ENCODE measurements at regions not wholly inside any gene's neighbourhood (a gene's known extent, or its start where the extent isn't known, plus 50 kb on each side); places are given as distances from the start of the nearest gene placed in this dataset.

DNA sequence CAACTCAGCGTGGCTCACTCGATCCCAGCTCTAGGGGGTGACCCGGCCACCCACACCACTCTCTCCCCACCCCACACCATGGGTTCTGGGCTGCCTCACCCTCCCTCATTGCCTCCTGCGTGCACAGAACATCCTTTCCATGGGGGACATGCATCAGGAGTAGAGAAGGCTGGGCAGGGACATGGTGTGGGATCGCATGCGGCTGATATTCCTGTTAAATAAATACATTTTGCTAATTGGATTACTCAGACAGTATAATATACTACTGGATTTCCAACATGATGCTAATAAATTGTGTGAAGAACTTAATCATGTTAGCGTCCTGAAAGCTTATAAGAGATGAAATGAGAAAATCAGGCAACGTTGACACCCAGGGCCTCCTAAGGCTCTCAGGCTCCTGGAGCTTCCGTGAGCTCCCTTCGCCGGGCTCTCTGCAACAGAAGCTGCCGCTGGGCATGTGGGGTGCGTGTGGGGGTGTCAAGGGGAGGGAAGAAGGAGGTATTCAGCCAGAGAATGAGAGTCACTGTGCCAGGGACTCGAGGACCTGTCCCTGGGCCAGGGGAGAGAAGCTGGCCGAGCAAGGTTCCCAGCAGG lies 173.1 kb upstream of the TNRC6C start:
- no peaks in the 10 kb centered on the region for H3K36me3 Mint-ChIP-seq (ENCODE audit: low read depth)
- CTCF ChIA-PET, result no interaction called here
- H3K27me3 Mint-ChIP-seq, result peaks cover 37% of the 10 kb centered on the region
- TF ChIP-seq, protein P1, sequence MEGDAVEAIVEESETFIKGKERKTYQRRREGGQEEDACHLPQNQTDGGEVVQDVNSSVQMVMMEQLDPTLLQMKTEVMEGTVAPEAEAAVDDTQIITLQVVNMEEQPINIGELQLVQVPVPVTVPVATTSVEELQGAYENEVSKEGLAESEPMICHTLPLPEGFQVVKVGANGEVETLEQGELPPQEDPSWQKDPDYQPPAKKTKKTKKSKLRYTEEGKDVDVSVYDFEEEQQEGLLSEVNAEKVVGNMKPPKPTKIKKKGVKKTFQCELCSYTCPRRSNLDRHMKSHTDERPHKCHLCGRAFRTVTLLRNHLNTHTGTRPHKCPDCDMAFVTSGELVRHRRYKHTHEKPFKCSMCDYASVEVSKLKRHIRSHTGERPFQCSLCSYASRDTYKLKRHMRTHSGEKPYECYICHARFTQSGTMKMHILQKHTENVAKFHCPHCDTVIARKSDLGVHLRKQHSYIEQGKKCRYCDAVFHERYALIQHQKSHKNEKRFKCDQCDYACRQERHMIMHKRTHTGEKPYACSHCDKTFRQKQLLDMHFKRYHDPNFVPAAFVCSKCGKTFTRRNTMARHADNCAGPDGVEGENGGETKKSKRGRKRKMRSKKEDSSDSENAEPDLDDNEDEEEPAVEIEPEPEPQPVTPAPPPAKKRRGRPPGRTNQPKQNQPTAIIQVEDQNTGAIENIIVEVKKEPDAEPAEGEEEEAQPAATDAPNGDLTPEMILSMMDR (IDR thresholded peaks at IDR 0.05), result no peak
- no peak for DNase-seq
- H3K4me1 Mint-ChIP-seq, result peaks cover 4% of the 10 kb centered on the region
- POLR2A ChIA-PET, result no interaction called here
- intact Hi-C loops (cut with micrococcal nuclease), result no loop called here
- ATAC-seq (ENCODE audit: low read depth), result no peak
- H3K4me3 Mint-ChIP-seq, result no peak overlapping the region
- no peaks in the 10 kb centered on the region for H3K9me3 Mint-ChIP-seq
- no peak overlapping the region for H3K27ac Mint-ChIP-seq

DNA sequence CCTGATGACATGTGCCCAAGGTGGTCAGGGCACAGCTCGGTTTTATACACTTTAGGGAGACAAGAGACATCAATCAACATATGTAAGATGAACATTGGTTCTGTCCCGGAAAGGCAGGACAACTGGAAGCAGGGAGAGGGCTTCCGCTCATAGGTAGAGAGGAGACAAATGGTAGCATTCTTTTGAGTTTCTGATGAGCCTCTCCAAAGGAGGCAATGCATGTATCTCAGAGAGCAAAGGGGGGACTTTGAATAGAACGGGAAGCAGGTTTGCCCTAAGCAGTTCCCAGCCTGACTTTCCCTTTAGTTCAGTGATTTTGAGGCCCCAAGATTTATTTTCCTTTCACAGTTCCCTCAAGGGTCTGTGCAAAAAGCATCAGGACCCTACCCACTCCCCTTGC lies 172.4 kb upstream of the TNRC6C start:
- H3K36me3 Mint-ChIP-seq (ENCODE audit: low read depth), result no peaks in the 10 kb centered on the region
- no peaks in the 10 kb centered on the region for H3K9me3 Mint-ChIP-seq
- H3K4me3 Mint-ChIP-seq, result no peak overlapping the region
- CTCF ChIA-PET, result no interaction called here
- intact Hi-C loops (cut with micrococcal nuclease), result no loop called here
- TF ChIP-seq, protein P1 (IDR thresholded peaks at IDR 0.05), result no peak
- peaks cover 37% of the 10 kb centered on the region for H3K27me3 Mint-ChIP-seq
- no peak for DNase-seq
- H3K27ac Mint-ChIP-seq, result no peak overlapping the region
- POLR2A ChIA-PET, result no interaction called here
- no peak for ATAC-seq (ENCODE audit: low read depth)
- H3K4me1 Mint-ChIP-seq, result peaks cover 4% of the 10 kb centered on the region

DNA sequence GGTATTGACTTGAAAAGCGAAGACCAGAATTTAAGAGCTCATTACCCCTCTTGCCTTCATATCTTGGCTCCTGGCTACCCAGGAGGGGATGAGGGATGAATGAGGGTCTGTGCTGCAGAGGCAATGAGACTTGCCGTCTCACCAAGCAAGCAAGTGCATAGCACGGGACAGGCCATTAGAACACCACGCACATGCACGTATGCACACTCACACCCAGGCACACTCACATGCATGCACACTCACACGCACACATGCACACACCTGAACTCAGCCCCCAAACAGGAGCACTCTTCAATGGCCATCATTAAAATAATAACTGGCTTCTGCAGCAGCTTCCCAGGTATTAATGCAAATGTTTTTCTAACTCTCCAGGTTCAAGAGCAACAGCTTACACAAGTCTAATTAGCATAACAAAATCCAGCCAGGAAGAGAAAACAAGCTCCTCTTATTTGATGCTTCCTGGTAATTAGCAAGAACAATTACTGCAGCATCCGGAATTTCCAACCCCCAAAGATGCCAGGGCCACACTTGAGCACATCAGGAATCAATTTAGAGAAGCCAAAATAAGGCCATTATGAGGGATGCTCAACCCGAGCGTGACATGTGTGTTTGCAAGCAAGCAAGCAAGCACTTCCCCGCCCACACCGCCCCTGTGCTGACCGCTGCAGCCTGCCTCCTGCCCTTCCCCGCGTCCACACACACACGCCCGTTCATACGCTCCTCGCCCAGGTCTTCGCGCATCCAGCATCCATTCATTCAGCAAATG lies 171.6 kb upstream of the TNRC6C start:
- Mint-ChIP-seq H3K27me3 (peaks cover 35% of the 10 kb centered on the region), H3K36me3 (ENCODE audit: low read depth) (no peaks in the 10 kb centered on the region), H3K27ac (no peak overlapping the region), H3K4me1 (peaks cover 4% of the 10 kb centered on the region), H3K4me3 (no peak overlapping the region), H3K9me3 (no peaks in the 10 kb centered on the region)
- ATAC-seq (ENCODE audit: low read depth) (no peak), DNase-seq (no peak)
- ChIA-PET CTCF (no interaction called here), POLR2A (interaction anchor here (0.5 kb wide), 1 partner anchor 147 kb away, joined by 3 read pairs; no protein-coding TSS in a partner anchor)
- TF ChIP-seq, protein P1 (IDR thresholded peaks at IDR 0.05), result no peak
- intact Hi-C loops (cut with micrococcal nuclease), result no loop called here

DNA sequence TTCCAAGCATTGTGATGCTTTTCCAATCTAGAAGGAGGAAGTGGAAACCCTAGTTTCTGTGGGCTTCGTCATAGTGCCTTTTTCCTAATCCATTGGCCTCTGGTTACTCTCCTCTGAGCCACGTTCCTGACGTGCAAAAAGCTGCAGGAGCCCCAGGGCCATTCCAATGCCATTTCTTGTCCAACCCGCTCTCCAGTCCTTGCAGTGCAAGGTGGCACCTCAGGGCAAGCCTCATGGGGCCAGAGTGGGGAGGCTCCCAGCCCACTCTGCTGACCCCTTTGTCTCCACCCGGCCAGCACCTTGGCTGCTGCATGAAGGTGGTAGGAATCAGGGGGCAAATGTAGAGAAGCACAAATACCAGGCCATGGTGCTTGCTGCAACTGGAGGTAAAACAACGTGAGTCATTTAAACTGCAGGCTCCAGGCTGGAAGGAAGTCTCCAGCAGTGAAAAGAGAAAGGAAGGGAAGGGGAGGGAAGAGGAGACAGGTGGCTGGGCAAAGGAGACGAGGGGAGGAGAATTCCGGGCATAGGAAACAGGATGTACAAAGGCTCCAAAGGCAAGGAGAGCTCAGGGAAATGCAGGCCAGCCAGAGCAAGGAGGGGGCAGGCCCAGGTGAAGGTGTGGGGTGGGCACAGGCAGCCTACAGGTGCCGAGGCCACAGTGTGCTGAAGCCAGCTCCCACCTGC lies 168.2 kb upstream of the TNRC6C start:
- DNase-seq (no peak), ATAC-seq (ENCODE audit: low read depth) (no peak)
- ChIA-PET POLR2A (no interaction called here), CTCF (no interaction called here)
- Mint-ChIP-seq H3K36me3 (ENCODE audit: low read depth) (no peaks in the 10 kb centered on the region), H3K9me3 (no peaks in the 10 kb centered on the region), H3K4me1 (no peaks in the 10 kb centered on the region), H3K4me3 (no peak overlapping the region), H3K27me3 (peaks cover 42% of the 10 kb centered on the region), H3K27ac (no peak overlapping the region)
- intact Hi-C loops (cut with micrococcal nuclease), result loop anchor here (10.0 kb wide), 1 partner anchor 75 kb away; no protein-coding TSS in a partner anchor
- TF ChIP-seq, protein P1 (IDR thresholded peaks at IDR 0.05), result no peak

DNA sequence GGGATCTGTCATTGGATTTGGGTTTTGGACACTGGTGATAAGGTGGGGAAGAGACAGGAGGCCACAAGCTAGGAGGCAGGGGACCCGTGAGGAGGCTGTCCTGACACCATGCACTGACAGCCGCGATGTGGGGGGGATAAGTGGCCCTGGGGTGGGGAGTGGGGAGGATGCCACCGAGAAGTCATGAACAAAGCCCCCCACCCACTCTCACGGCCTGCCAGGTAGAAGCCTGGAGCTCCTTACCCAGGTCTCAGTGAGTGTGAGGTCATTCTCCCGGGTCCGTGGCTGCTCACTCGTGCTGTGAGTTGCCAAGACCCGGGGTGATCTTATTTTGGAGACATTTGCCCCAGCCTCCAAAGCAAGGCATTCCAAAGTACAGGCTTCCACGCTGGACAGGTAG lies 165.9 kb upstream of the TNRC6C start:
- no peaks in the 10 kb centered on the region for H3K9me3 Mint-ChIP-seq
- intact Hi-C loops (cut with micrococcal nuclease), result loop anchor here (10.0 kb wide), 1 partner anchor 72 kb away; no protein-coding TSS in a partner anchor
- ChIA-PET CTCF (no interaction called here), POLR2A (no interaction called here)
- ATAC-seq (ENCODE audit: low read depth) (no peak), DNase-seq (no peak)
- H3K27ac Mint-ChIP-seq, result no peak overlapping the region
- no peaks in the 10 kb centered on the region for H3K36me3 Mint-ChIP-seq (ENCODE audit: low read depth)
- H3K4me3 Mint-ChIP-seq, result no peak overlapping the region
- TF ChIP-seq, protein P1 (IDR thresholded peaks at IDR 0.05), result no peak
- H3K4me1 Mint-ChIP-seq, result no peaks in the 10 kb centered on the region
- H3K27me3 Mint-ChIP-seq, result peaks cover 45% of the 10 kb centered on the region

All from activated B cell treated with CpG ODN at 0.5 μM for 24 hours (primary cell).